ENCODE measurements at regions not wholly inside any gene's neighbourhood (a gene's known extent, or its start where the extent isn't known, plus 50 kb on each side); places are given as distances from the start of the nearest gene placed in this dataset.

DNA sequence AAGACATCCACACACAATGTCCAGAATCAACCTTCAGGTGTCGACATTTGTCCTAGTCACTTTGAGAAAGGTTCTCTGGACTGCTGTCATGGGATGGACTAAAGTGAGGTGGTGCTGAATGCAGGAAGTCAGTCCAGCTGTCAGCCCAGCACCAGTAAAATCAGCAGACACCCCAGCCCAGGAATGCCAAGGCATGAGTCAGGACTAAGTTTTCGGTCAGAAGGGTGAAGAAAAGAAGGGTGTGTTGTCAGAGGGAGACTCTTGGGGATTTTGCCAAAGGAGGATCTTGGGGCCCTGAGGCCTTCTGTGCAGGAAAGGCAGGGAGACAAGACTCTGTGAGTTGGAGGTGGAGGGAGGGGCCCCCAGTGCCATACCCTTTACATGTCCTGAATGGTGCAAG lies 69.0 kb upstream of the XPA start:
- Histone ChIP-seq H3K9me3 (ENCODE audit: low read depth) (no peaks in the 10 kb centered on the region), H3K4me2 (no peak overlapping the region), H3K27me3 (no peaks in the 10 kb centered on the region), H2AFZ (no peak overlapping the region), H3K4me1 (ENCODE audit: insufficient read depth) (no peaks in the 10 kb centered on the region), H4K20me1 (ENCODE audit: insufficient read depth, poor library complexity, severe bottlenecking) (no peaks in the 10 kb centered on the region), H3K79me2 (no peaks in the 10 kb centered on the region), H3K27ac (no peak overlapping the region), H3K9me2 (replicated peaks; ENCODE audit: insufficient read depth) (no peaks in the 10 kb centered on the region), H3K36me3 (replicated peaks; ENCODE audit: insufficient read depth, low read depth) (no peaks in the 10 kb centered on the region), H3K4me3 (no peak overlapping the region)
- 70% methylated on average over 2 of the region's 2 CpGs for WGBS (ENCODE audit: low lambda C conversion rate, missing lambda C conversion rate)
- DNase-seq (ENCODE audit: low spot score), result no peak
- no peak for TF ChIP-seq EZH2phosphoT487 (IDR thresholded peaks at IDR 0.05; ENCODE audit: low read depth, severe bottlenecking, unreplicated experiment)
- TF ChIP-seq EZH2 (IDR thresholded peaks at IDR 0.05; ENCODE audit: borderline replicate concordance), result no peak
- TF ChIP-seq, protein P1, sequence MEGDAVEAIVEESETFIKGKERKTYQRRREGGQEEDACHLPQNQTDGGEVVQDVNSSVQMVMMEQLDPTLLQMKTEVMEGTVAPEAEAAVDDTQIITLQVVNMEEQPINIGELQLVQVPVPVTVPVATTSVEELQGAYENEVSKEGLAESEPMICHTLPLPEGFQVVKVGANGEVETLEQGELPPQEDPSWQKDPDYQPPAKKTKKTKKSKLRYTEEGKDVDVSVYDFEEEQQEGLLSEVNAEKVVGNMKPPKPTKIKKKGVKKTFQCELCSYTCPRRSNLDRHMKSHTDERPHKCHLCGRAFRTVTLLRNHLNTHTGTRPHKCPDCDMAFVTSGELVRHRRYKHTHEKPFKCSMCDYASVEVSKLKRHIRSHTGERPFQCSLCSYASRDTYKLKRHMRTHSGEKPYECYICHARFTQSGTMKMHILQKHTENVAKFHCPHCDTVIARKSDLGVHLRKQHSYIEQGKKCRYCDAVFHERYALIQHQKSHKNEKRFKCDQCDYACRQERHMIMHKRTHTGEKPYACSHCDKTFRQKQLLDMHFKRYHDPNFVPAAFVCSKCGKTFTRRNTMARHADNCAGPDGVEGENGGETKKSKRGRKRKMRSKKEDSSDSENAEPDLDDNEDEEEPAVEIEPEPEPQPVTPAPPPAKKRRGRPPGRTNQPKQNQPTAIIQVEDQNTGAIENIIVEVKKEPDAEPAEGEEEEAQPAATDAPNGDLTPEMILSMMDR (IDR thresholded peaks at IDR 0.05; ENCODE audit: poor library complexity), result no peak

DNA sequence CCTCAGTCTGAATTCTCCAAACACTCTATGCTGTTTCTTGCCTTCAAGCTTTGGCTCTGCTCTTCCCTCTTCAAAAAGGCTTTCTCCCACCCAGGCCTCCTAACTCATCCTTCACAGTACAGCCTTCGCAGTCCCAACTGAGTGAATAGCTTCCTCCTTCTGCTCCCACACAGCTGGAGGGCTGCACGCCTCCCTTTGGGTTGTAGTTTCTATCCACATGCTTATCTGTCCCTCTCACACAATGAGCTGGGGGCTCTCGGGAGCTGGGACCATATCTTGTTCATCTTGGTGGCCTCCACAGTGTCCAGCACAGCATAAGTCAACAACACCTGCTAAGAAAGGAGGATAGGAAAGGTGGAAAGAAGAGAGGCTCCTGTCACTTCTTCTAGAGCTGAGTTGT lies 69.5 kb upstream of the XPA start:
- TF ChIP-seq EZH2phosphoT487 (IDR thresholded peaks at IDR 0.05; ENCODE audit: low read depth, severe bottlenecking, unreplicated experiment), result no peak
- TF ChIP-seq, protein P1 (IDR thresholded peaks at IDR 0.05; ENCODE audit: poor library complexity), result no peak
- no peak for TF ChIP-seq EZH2 (IDR thresholded peaks at IDR 0.05; ENCODE audit: borderline replicate concordance)
- no peaks in the 10 kb centered on the region for H3K4me1 ChIP-seq (ENCODE audit: insufficient read depth)
- H3K9me3 ChIP-seq (ENCODE audit: low read depth), result no peaks in the 10 kb centered on the region
- H3K36me3 ChIP-seq (replicated peaks; ENCODE audit: insufficient read depth, low read depth), result no peaks in the 10 kb centered on the region
- no peak overlapping the region for H3K27ac ChIP-seq
- no peaks in the 10 kb centered on the region for H4K20me1 ChIP-seq (ENCODE audit: insufficient read depth, poor library complexity, severe bottlenecking)
- H3K4me2 ChIP-seq, result no peak overlapping the region
- no peaks in the 10 kb centered on the region for H3K79me2 ChIP-seq
- H2AFZ ChIP-seq, result no peak overlapping the region
- WGBS (ENCODE audit: low lambda C conversion rate, missing lambda C conversion rate), result 82% methylated on average over 3 of the region's 3 CpGs
- DNase-seq (ENCODE audit: low spot score), result no peak
- no peaks in the 10 kb centered on the region for H3K9me2 ChIP-seq (replicated peaks; ENCODE audit: insufficient read depth)
- H3K27me3 ChIP-seq, result no peaks in the 10 kb centered on the region
- H3K4me3 ChIP-seq, result no peak overlapping the region

DNA sequence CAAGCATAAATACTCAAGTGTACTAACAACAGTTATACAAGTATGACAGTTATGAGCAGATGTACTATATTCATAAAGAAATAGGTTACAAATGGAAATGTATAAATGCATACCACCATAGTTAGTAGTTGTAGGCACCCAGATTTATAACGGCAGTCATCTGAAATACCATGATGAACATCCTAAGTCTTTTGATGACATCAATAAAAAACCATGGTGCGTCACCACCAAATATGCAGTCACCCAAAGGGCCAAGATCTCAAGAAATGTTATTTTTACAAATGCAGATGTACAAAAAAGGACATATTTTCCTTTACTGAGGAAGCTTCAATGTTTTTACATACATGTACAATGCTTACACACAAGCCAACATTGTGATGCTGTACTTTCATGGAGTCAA lies 70.8 kb upstream of the XPA start:
- H3K9me2 ChIP-seq (replicated peaks; ENCODE audit: insufficient read depth), result no peaks in the 10 kb centered on the region
- no peak overlapping the region for H2AFZ ChIP-seq
- 92% methylated on average over 2 of the region's 2 CpGs for WGBS (ENCODE audit: low lambda C conversion rate, missing lambda C conversion rate)
- DNase-seq (ENCODE audit: low spot score), result no peak
- no peaks in the 10 kb centered on the region for H3K4me1 ChIP-seq (ENCODE audit: insufficient read depth)
- no peak overlapping the region for H3K4me3 ChIP-seq
- no peaks in the 10 kb centered on the region for H3K79me2 ChIP-seq
- H3K36me3 ChIP-seq (replicated peaks; ENCODE audit: insufficient read depth, low read depth), result no peaks in the 10 kb centered on the region
- H4K20me1 ChIP-seq (ENCODE audit: insufficient read depth, poor library complexity, severe bottlenecking), result no peaks in the 10 kb centered on the region
- no peak overlapping the region for H3K27ac ChIP-seq
- H3K27me3 ChIP-seq, result no peaks in the 10 kb centered on the region
- no peaks in the 10 kb centered on the region for H3K9me3 ChIP-seq (ENCODE audit: low read depth)
- no peak overlapping the region for H3K4me2 ChIP-seq
- no peak for TF ChIP-seq EZH2 (IDR thresholded peaks at IDR 0.05; ENCODE audit: borderline replicate concordance)
- TF ChIP-seq, protein P1 (IDR thresholded peaks at IDR 0.05; ENCODE audit: poor library complexity), result no peak
- TF ChIP-seq EZH2phosphoT487 (IDR thresholded peaks at IDR 0.05; ENCODE audit: low read depth, severe bottlenecking, unreplicated experiment), result no peak

DNA sequence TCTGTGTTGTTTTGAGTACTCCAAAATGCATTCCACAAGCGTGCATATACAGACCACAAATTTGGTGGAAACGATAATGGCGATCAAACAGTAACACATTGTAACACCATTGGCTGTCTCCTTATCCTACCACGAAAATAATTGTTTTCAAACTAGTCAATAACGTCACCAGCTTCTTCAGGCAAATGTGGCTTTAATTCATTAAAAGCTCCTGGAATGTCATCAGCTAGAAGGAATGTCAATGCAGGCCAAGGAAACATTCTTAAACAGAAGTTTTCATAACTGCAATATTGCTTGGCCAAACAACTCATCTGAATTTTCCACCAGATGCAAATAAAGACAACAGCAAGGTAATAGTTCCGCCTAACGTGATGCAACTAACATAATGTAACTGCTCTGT lies 71.6 kb upstream of the XPA start:
- 78% methylated on average over 7 of the region's 7 CpGs for whole genome bisulfite sequencing (ENCODE audit: low lambda C conversion rate, missing lambda C conversion rate)
- Histone ChIP-seq H2AFZ (no peak overlapping the region), H3K9me2 (replicated peaks; ENCODE audit: insufficient read depth) (no peaks in the 10 kb centered on the region), H3K27me3 (no peaks in the 10 kb centered on the region), H3K36me3 (replicated peaks; ENCODE audit: insufficient read depth, low read depth) (no peaks in the 10 kb centered on the region), H3K9me3 (ENCODE audit: low read depth) (no peaks in the 10 kb centered on the region), H4K20me1 (ENCODE audit: insufficient read depth, poor library complexity, severe bottlenecking) (no peaks in the 10 kb centered on the region), H3K79me2 (no peaks in the 10 kb centered on the region), H3K4me1 (ENCODE audit: insufficient read depth) (no peaks in the 10 kb centered on the region), H3K4me3 (no peak overlapping the region), H3K4me2 (no peak overlapping the region), H3K27ac (no peak overlapping the region)
- no peak for TF ChIP-seq EZH2phosphoT487 (IDR thresholded peaks at IDR 0.05; ENCODE audit: low read depth, severe bottlenecking, unreplicated experiment)
- TF ChIP-seq, protein P1 (IDR thresholded peaks at IDR 0.05; ENCODE audit: poor library complexity), result no peak
- TF ChIP-seq EZH2 (IDR thresholded peaks at IDR 0.05; ENCODE audit: borderline replicate concordance), result no peak
- no peak for DNase-seq (ENCODE audit: low spot score)

All from hepatocyte (in vitro differentiated cells).